ENCODE measurements at regions not wholly inside any gene's neighbourhood (a gene's known extent, or its start where the extent isn't known, plus 50 kb on each side); places are given as distances from the start of the nearest gene placed in this dataset.

DNA sequence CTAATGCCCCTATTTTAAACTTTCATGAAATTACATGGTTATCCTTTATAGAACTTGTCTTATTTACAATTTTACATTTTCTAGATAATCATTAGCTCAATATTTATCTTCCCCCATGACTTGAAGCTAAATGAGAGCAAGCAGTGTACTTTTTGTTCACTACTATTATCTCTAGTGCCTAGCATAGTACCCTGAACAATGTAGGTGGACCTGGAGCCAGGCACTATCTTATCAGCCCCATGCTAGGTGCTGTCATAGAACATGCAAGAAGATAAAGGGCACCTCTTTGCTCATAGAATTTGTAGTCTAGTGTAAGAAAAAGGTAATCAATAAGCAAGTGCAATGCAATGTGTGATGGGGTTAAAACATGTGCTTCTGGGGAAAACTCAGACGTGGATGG, 399.9 kb downstream of the ELAVL2 start:
- no peak for ATAC-seq
- Histone ChIP-seq H3K27me3 (ENCODE audit: control insufficient read depth in 2 of 2, insufficient read depth in 2 of 2, low read length in 2 of 2) (no peaks in the 10 kb centered on the region), H3K36me3 (ENCODE audit: control insufficient read depth in 2 of 3, insufficient read depth in 3 of 3, low read length in 3 of 3) (no peaks in the 10 kb centered on the region), H3K9me3 (ENCODE audit: control insufficient read depth in 2 of 3, low read length in 3 of 3) (no peaks in the 10 kb centered on the region), H3K27ac (ENCODE audit: low read depth, low read length) (no peak overlapping the region), H3K4me3 (ENCODE audit: low read length) (no peak overlapping the region), H3K4me1 (ENCODE audit: control insufficient read depth in 2 of 2, insufficient read depth in 2 of 2, low read length in 2 of 2) (no peaks in the 10 kb centered on the region)
- Mint-ChIP-seq H3K27me3 (no peaks in the 10 kb centered on the region), H3K4me1 (no peaks in the 10 kb centered on the region), H3K4me3 (no peak overlapping the region), H3K9me3 (peaks cover 0 to 20% (median 9%) of the 10 kb centered on the region in 11 donors), H3K27ac (no peak overlapping the region), H3K36me3 (no peaks in the 10 kb centered on the region)
- intact Hi-C loops (cut with micrococcal nuclease), result no loop called here
- DNase-seq, result no peak
- ChIA-PET POLR2A (no interaction called here), CTCF (no interaction called here)

DNA sequence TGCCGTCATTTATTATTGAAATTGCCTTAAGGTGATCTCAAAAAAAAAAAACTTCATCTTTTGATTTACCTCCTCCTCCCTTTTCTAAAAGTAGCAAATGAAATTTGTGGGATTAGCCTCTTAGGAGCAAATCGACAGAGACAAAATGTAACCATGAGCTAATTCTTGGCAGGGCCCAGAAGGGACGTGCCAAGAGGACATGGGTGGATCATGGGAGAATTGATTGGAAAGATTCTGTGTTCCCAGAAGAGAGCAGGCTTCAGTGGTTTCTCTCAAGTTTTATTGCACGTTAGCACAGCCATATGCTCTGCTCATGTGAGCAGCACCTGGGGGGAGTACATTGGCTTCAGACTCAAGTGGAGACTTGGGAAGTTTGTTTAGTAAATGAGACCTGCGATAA, 394.6 kb downstream of the ELAVL2 start:
- Mint-ChIP-seq H3K9me3 (peaks cover 0 to 16% (median 9%) of the 10 kb centered on the region in 11 donors), H3K36me3 (no peaks in the 10 kb centered on the region), H3K27ac (no peak overlapping the region), H3K4me3 (no peak overlapping the region), H3K27me3 (no peaks in the 10 kb centered on the region), H3K4me1 (no peaks in the 10 kb centered on the region)
- ChIA-PET POLR2A (no interaction called here), CTCF (no interaction called here)
- Histone ChIP-seq H3K27ac (ENCODE audit: low read depth, low read length) (no peak overlapping the region), H3K9me3 (ENCODE audit: control insufficient read depth in 2 of 3, low read length in 3 of 3) (no peaks in the 10 kb centered on the region), H3K27me3 (ENCODE audit: control insufficient read depth in 2 of 2, insufficient read depth in 2 of 2, low read length in 2 of 2) (no peaks in the 10 kb centered on the region), H3K4me3 (ENCODE audit: low read length) (no peak overlapping the region), H3K4me1 (ENCODE audit: control insufficient read depth in 2 of 2, insufficient read depth in 2 of 2, low read length in 2 of 2) (no peaks in the 10 kb centered on the region), H3K36me3 (ENCODE audit: control insufficient read depth in 2 of 3, insufficient read depth in 3 of 3, low read length in 3 of 3) (no peaks in the 10 kb centered on the region)
- no peak for DNase-seq
- no peak for ATAC-seq
- intact Hi-C loops (cut with micrococcal nuclease), result no loop called here

DNA sequence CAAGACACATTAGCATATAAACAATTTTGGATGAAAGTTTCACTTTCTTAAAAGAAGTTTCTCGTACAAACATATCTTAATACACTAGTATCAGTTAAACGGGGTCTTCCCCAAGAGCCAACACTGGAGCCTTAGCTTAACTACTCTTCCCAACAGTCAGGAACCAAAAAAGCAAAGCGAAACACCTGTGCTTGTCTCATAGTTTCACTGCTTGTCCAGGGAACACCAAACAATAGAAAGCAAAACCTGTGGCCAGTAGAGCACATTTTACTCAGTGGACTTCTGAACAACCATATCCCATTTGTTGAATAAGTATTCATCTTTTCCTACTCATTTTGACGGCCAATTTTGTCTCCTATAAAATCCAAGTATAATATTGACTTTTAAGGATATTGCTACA, 391.4 kb downstream of the ELAVL2 start:
- H3K27ac ChIP-seq (ENCODE audit: low read depth, low read length), result no peak overlapping the region
- DNase-seq (no peak), ATAC-seq (no peak)
- Mint-ChIP-seq H3K36me3 (no peaks in the 10 kb centered on the region), H3K4me1 (no peaks in the 10 kb centered on the region), H3K9me3 (peaks cover 0 to 16% (median 7%) of the 10 kb centered on the region in 11 donors), H3K4me3 (no peak overlapping the region), H3K27me3 (no peaks in the 10 kb centered on the region), H3K27ac (no peak overlapping the region)
- no peaks in the 10 kb centered on the region for H3K27me3 ChIP-seq (ENCODE audit: control insufficient read depth in 2 of 2, insufficient read depth in 2 of 2, low read length in 2 of 2)
- H3K4me3 ChIP-seq (ENCODE audit: low read length), result no peak overlapping the region
- ChIA-PET CTCF (no interaction called here), POLR2A (no interaction called here)
- no peaks in the 10 kb centered on the region for H3K4me1 ChIP-seq (ENCODE audit: control insufficient read depth in 2 of 2, insufficient read depth in 2 of 2, low read length in 2 of 2)
- intact Hi-C loops (cut with micrococcal nuclease), result no loop called here
- no peaks in the 10 kb centered on the region for H3K9me3 ChIP-seq (ENCODE audit: control insufficient read depth in 2 of 3, low read length in 3 of 3)
- H3K36me3 ChIP-seq (ENCODE audit: control insufficient read depth in 2 of 3, insufficient read depth in 3 of 3, low read length in 3 of 3), result no peaks in the 10 kb centered on the region

DNA sequence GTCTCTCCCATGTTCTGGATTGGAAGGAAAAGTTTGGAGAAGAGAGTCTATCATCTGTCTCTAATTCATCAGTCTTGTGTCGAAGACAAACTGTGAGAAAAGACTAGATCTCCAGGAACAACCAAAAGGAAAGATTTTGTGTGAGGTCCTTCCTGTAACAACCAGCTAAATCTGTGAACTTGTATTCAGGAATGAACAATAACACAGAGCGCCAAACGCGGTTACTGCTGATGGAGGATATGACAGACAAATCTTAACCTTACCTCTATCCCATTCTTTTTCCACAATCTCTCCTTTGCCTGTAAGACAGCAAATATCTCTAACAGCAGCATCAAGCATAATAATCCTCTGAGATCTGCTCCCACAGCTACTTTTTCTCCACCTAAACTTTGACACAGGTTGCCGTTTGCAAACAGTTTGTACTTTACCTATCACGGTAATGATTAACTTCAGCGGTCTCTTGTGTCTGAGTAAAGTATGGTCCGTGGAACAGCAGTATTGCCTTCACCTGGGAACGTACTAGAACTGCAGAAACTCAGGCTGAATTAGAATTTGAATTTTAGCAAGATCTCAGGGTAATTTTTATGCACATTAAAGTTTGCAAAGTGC, 387.6 kb downstream of the ELAVL2 start:
- no peak overlapping the region for H3K4me3 Mint-ChIP-seq
- DNase-seq (no peak), ATAC-seq (no peak)
- CTCF ChIA-PET, result no interaction called here
- POLR2A ChIA-PET, result no interaction called here
- no peaks in the 10 kb centered on the region for H3K27me3 Mint-ChIP-seq
- H3K27ac Mint-ChIP-seq, result no peak overlapping the region
- no peaks in the 10 kb centered on the region for H3K4me1 Mint-ChIP-seq
- H3K9me3 Mint-ChIP-seq, result peaks cover 3 to 18% (median 7%) of the 10 kb centered on the region in 11 donors
- H3K9me3 ChIP-seq (ENCODE audit: control insufficient read depth in 2 of 3, low read length in 3 of 3), result no peaks in the 10 kb centered on the region
- no peaks in the 10 kb centered on the region for H3K36me3 ChIP-seq (ENCODE audit: control insufficient read depth in 2 of 3, insufficient read depth in 3 of 3, low read length in 3 of 3)
- H3K36me3 Mint-ChIP-seq, result no peaks in the 10 kb centered on the region
- intact Hi-C loops (cut with micrococcal nuclease), result no loop called here
- H3K4me3 ChIP-seq (ENCODE audit: low read length), result no peak overlapping the region
- no peaks in the 10 kb centered on the region for H3K27me3 ChIP-seq (ENCODE audit: control insufficient read depth in 2 of 2, insufficient read depth in 2 of 2, low read length in 2 of 2)
- no peak overlapping the region for H3K27ac ChIP-seq (ENCODE audit: low read depth, low read length)
- H3K4me1 ChIP-seq (ENCODE audit: control insufficient read depth in 2 of 2, insufficient read depth in 2 of 2, low read length in 2 of 2), result no peaks in the 10 kb centered on the region

DNA sequence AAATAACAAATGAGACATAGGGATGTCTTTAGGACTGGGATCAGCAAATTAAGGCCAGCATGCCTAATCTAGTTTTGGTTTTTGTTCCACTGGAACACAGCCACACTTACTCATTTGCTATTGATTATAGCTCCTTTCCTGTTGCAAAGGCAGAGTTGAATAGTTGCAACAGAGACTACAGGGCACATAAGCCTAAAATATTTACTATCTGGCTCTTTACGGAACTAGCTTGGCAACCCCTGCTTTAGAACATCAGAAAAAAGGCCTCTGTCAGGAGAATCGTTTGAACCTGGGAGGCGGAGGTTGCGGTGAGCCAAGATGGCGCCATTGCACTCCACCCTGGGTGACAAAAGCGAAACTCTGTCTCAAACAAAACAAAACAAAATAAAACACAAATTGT, 384.8 kb downstream of the ELAVL2 start:
- DNase-seq (no peak), ATAC-seq (no peak)
- ChIA-PET CTCF (no interaction called here), POLR2A (no interaction called here)
- Mint-ChIP-seq H3K36me3 (no peaks in the 10 kb centered on the region), H3K27me3 (no peaks in the 10 kb centered on the region), H3K9me3 (peaks cover 3 to 22% (median 8%) of the 10 kb centered on the region in 11 donors), H3K4me1 (no peaks in the 10 kb centered on the region), H3K4me3 (no peak overlapping the region), H3K27ac (no peak overlapping the region)
- H3K27me3 ChIP-seq (ENCODE audit: control insufficient read depth in 2 of 2, insufficient read depth in 2 of 2, low read length in 2 of 2), result no peaks in the 10 kb centered on the region
- H3K27ac ChIP-seq (ENCODE audit: low read depth, low read length), result no peak overlapping the region
- H3K9me3 ChIP-seq (ENCODE audit: control insufficient read depth in 2 of 3, low read length in 3 of 3), result no peaks in the 10 kb centered on the region
- no peak overlapping the region for H3K4me3 ChIP-seq (ENCODE audit: low read length)
- no peaks in the 10 kb centered on the region for H3K4me1 ChIP-seq (ENCODE audit: control insufficient read depth in 2 of 2, insufficient read depth in 2 of 2, low read length in 2 of 2)
- no peaks in the 10 kb centered on the region for H3K36me3 ChIP-seq (ENCODE audit: control insufficient read depth in 2 of 3, insufficient read depth in 3 of 3, low read length in 3 of 3)
- intact Hi-C loops (cut with micrococcal nuclease), result no loop called here

DNA sequence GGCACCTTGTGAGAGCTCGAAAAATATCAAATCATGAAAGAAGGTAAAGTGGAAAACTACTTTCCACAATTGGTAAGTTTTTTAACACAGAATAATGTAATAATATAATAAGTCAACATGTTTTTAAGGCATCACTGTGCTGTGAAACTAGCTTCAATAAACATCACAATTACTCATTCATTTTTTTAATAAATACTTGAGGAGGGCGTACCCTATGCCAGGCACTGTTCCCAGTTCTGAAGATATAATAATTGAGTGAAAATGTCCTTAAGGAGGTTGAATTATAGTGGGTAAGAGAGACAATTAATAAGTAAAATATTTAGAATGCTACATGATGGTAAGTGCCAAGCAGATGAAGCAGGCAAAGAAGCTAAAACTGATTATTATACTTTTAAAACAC, 381.4 kb downstream of the ELAVL2 start:
- DNase-seq (no peak), ATAC-seq (no peak)
- intact Hi-C loops (cut with micrococcal nuclease), result loop anchor here in 1 of 2 donors (5.0 kb wide), 1 partner anchor 1018 kb away; no protein-coding TSS in a partner anchor
- Histone ChIP-seq H3K4me1 (ENCODE audit: control insufficient read depth in 2 of 2, insufficient read depth in 2 of 2, low read length in 2 of 2) (no peaks in the 10 kb centered on the region), H3K4me3 (ENCODE audit: low read length) (no peak overlapping the region), H3K27ac (ENCODE audit: low read depth, low read length) (no peak overlapping the region), H3K9me3 (ENCODE audit: control insufficient read depth in 2 of 3, low read length in 3 of 3) (no peaks in the 10 kb centered on the region), H3K27me3 (ENCODE audit: control insufficient read depth in 2 of 2, insufficient read depth in 2 of 2, low read length in 2 of 2) (no peaks in the 10 kb centered on the region), H3K36me3 (ENCODE audit: control insufficient read depth in 2 of 3, insufficient read depth in 3 of 3, low read length in 3 of 3) (no peaks in the 10 kb centered on the region)
- H3K9me3 Mint-ChIP-seq, result peaks cover 3 to 23% (median 10%) of the 10 kb centered on the region in 11 donors
- no peaks in the 10 kb centered on the region for H3K36me3 Mint-ChIP-seq
- no peak overlapping the region for H3K27ac Mint-ChIP-seq
- CTCF ChIA-PET, result no interaction called here
- no peak overlapping the region for H3K4me3 Mint-ChIP-seq
- POLR2A ChIA-PET, result no interaction called here
- no peaks in the 10 kb centered on the region for H3K27me3 Mint-ChIP-seq
- no peaks in the 10 kb centered on the region for H3K4me1 Mint-ChIP-seq

DNA sequence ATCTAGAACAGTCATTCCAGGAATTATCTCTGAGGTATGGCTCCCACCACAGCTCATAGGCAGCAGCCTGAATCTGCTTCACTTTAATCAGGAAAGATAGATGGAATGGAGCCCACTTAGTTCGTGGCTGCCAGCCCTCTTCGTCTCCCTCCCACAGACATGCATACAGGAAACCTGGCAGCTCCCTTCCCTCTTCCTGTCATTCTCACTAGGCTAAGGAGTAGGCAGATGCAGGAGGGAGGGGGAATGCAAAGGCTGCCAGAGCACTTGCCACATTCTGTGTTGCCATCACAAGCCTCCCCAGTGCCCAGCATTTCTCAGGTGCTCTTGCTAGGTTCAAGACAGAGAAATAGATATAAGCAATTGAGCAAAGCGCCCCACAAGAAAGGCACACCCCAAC, 378.9 kb downstream of the ELAVL2 start:
- POLR2A ChIA-PET, result no interaction called here
- no peak overlapping the region for H3K4me3 Mint-ChIP-seq
- Histone ChIP-seq H3K4me3 (ENCODE audit: low read length) (no peak overlapping the region), H3K27ac (ENCODE audit: low read depth, low read length) (no peak overlapping the region), H3K9me3 (ENCODE audit: control insufficient read depth in 2 of 3, low read length in 3 of 3) (no peaks in the 10 kb centered on the region), H3K27me3 (ENCODE audit: control insufficient read depth in 2 of 2, insufficient read depth in 2 of 2, low read length in 2 of 2) (no peaks in the 10 kb centered on the region), H3K36me3 (ENCODE audit: control insufficient read depth in 2 of 3, insufficient read depth in 3 of 3, low read length in 3 of 3) (no peaks in the 10 kb centered on the region), H3K4me1 (ENCODE audit: control insufficient read depth in 2 of 2, insufficient read depth in 2 of 2, low read length in 2 of 2) (no peaks in the 10 kb centered on the region)
- ATAC-seq (no peak), DNase-seq (no peak)
- no peak overlapping the region for H3K27ac Mint-ChIP-seq
- no peaks in the 10 kb centered on the region for H3K36me3 Mint-ChIP-seq
- CTCF ChIA-PET, result no interaction called here
- H3K4me1 Mint-ChIP-seq, result no peaks in the 10 kb centered on the region
- H3K9me3 Mint-ChIP-seq, result peaks cover 0 to 20% (median 7%) of the 10 kb centered on the region in 11 donors
- intact Hi-C loops (cut with micrococcal nuclease), result loop anchor here in 1 of 2 donors (5.0 kb wide), 1 partner anchor 1015 kb away; no protein-coding TSS in a partner anchor
- H3K27me3 Mint-ChIP-seq, result no peaks in the 10 kb centered on the region

Data from naive thymus-derived CD4-positive, alpha-beta T cell (primary cell).